LNCAP (cell line): ENCODE measurements at regions not wholly inside any gene's neighbourhood (a gene's known extent, or its start where the extent isn't known, plus 50 kb on each side); places are given as distances from the start of the nearest gene placed in this dataset.

Source experiments
- CTCF ChIP-seq: fragments of 450-650 bp; IDR thresholded peaks from 2 replicates; pipeline ENCODE4 v1.5.1; 2017; ENCODE audit warnings: mild to moderate bottlenecking

GRCh38 chr6:91485047-91485446 lies 898.2 kb upstream of the MAP3K7 start:
- TF ChIP-seq CTCF, result no peak

GRCh38 chr6:91483415-91484105 lies 896.7 kb upstream of the MAP3K7 start:
- no peak for TF ChIP-seq CTCF

- TF ChIP-seq CTCF, result no peak
Measured at GRCh38 chr6:91482498-91482897, 895.6 kb upstream of the MAP3K7 start.

- no peak for TF ChIP-seq CTCF
Measured at GRCh38 chr6:91480402-91480801, 893.5 kb upstream of the MAP3K7 start.

GRCh38 chr6:91477688-91478087 lies 890.8 kb upstream of the MAP3K7 start:
- no peak for TF ChIP-seq CTCF

- TF ChIP-seq CTCF, result no peak
Measured at GRCh38 chr6:91476000-91476399, 889.1 kb upstream of the MAP3K7 start.

- no peak for TF ChIP-seq CTCF
Measured at GRCh38 chr6:91465393-91465792, 878.5 kb upstream of the MAP3K7 start.

- TF ChIP-seq CTCF, result no peak
Measured at GRCh38 chr6:91464718-91465117, 877.8 kb upstream of the MAP3K7 start.
